ENCODE measurements at regions not wholly inside any gene's neighbourhood (a gene's known extent, or its start where the extent isn't known, plus 50 kb on each side); places are given as distances from the start of the nearest gene placed in this dataset.

DNA sequence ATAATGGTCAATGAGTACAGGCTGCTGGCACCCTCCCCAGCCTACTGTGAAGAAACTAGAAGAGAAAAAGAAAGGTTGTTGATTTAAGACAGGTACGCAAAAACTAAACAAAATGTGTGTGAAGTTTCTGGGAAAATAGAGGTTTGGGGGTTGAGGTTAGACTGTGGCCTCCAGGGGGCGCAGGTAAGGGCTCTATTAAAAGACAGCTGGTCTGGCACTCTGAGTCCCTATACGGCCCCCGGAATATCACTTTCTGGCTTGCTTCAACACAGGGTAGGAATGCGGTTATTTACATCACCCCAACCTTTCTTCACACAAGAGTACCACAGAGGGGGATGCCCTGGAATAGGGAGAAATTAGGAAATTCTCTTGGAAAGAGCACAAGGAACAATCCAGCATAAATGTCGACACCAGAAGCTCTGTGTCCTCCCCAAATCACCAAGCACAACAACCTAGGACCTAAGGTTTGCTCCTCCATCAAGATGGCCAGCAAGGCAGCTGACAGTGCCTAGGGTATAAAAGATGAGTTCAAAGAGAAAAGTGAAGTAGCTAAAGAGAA is 480.8 kb upstream of the KLHL29 start:
- 39 to 61% (median 42%) methylated on average over 6 of the region's 6 CpGs for WGBS, 5 donors
- Histone ChIP-seq H3K27me3 (no peaks in the 10 kb centered on the region), H3K4me3 (no peak overlapping the region), H3K36me3 (no peaks in the 10 kb centered on the region), H3K9me3 (no peaks in the 10 kb centered on the region), H3K27ac (no peak overlapping the region), H3K4me1 (no peaks in the 10 kb centered on the region)
- intact Hi-C loops (cut with DNase I; ENCODE audit: low total_unique reads), result no loop called here
- DNase-seq, result peak; percentile 27 to 38
- TF ChIP-seq POLR2AphosphoS5 (IDR thresholded peaks at IDR 0.05) (no peak), EP300 (IDR thresholded peaks at IDR 0.05) (no peak), POLR2A (IDR thresholded peaks at IDR 0.05) (no peak)
- TF ChIP-seq, protein P1, sequence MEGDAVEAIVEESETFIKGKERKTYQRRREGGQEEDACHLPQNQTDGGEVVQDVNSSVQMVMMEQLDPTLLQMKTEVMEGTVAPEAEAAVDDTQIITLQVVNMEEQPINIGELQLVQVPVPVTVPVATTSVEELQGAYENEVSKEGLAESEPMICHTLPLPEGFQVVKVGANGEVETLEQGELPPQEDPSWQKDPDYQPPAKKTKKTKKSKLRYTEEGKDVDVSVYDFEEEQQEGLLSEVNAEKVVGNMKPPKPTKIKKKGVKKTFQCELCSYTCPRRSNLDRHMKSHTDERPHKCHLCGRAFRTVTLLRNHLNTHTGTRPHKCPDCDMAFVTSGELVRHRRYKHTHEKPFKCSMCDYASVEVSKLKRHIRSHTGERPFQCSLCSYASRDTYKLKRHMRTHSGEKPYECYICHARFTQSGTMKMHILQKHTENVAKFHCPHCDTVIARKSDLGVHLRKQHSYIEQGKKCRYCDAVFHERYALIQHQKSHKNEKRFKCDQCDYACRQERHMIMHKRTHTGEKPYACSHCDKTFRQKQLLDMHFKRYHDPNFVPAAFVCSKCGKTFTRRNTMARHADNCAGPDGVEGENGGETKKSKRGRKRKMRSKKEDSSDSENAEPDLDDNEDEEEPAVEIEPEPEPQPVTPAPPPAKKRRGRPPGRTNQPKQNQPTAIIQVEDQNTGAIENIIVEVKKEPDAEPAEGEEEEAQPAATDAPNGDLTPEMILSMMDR (IDR thresholded peaks at IDR 0.05), result peak in 2 of 7 experiments; percentile 14 to 23

GRCh38 chr2:22907330-22907729 is 477.6 kb upstream of the KLHL29 start:
- WGBS, 5 donors, result 63 to 80% (median 75%) methylated on average over 2 of the region's 2 CpGs
- Histone ChIP-seq H3K36me3 (no peaks in the 10 kb centered on the region), H3K4me1 (no peaks in the 10 kb centered on the region), H3K9me3 (no peaks in the 10 kb centered on the region), H3K27ac (no peak overlapping the region), H3K4me3 (no peak overlapping the region), H3K27me3 (no peaks in the 10 kb centered on the region)
- intact Hi-C loops (cut with DNase I; ENCODE audit: low total_unique reads), result no loop called here
- peak in 1 of 2 donors; percentile 30 for DNase-seq
- TF ChIP-seq EP300 (IDR thresholded peaks at IDR 0.05) (no peak), POLR2A (IDR thresholded peaks at IDR 0.05) (no peak), POLR2AphosphoS5 (IDR thresholded peaks at IDR 0.05) (no peak)
- TF ChIP-seq, protein P1 (IDR thresholded peaks at IDR 0.05), result no peak

DNA sequence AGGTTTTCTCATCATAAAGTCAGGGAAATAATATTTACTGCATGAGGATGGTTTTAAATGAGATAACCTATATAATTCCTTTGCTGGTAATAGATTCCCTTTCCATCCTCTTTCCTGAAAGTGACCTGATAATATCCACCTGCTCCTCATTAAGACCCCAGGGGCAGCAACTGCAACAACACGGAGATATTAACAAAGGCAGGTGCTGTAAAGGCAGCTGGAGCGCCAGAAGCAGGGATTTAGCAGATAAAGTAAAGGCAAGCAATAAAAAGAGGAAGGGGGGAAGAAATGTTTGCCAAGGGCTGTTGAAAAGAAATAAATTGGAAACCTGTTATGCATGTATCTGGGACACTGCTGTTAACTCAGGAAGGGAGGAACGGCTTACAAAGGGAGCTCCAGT is 472.6 kb upstream of the KLHL29 start:
- Histone ChIP-seq H3K36me3 (no peaks in the 10 kb centered on the region), H3K4me1 (no peaks in the 10 kb centered on the region), H3K9me3 (no peaks in the 10 kb centered on the region), H3K4me3 (no peak overlapping the region), H3K27me3 (no peaks in the 10 kb centered on the region), H3K27ac (no peak overlapping the region)
- intact Hi-C loops (cut with DNase I; ENCODE audit: low total_unique reads), result no loop called here
- TF ChIP-seq EP300 (IDR thresholded peaks at IDR 0.05), result no peak
- TF ChIP-seq POLR2A (IDR thresholded peaks at IDR 0.05), result no peak
- no peak for TF ChIP-seq POLR2AphosphoS5 (IDR thresholded peaks at IDR 0.05)
- TF ChIP-seq, protein P1 (IDR thresholded peaks at IDR 0.05), result no peak
- WGBS, 5 donors, result 29 to 54% (median 40%) methylated on average over 3 of the region's 3 CpGs
- DNase-seq, result no peak

- no peaks in the 10 kb centered on the region for H3K27me3 ChIP-seq
- TF ChIP-seq EP300 (IDR thresholded peaks at IDR 0.05) (no peak), POLR2AphosphoS5 (IDR thresholded peaks at IDR 0.05) (no peak), POLR2A (IDR thresholded peaks at IDR 0.05) (no peak)
- TF ChIP-seq, protein P1 (IDR thresholded peaks at IDR 0.05), result no peak
Measured at GRCh38 chr2:22929998-22930397, 455.0 kb upstream of the KLHL29 start.

More at GRCh38 chr2:22929998-22930397, 455.0 kb upstream of the KLHL29 start:
- H3K9me3 ChIP-seq, result no peaks in the 10 kb centered on the region
- DNase-seq, result no peak
- WGBS, 5 donors, result 51 to 66% (median 56%) methylated on average over 1 of the region's 1 CpG
- no peak overlapping the region for H3K27ac ChIP-seq
- H3K4me3 ChIP-seq, result no peak overlapping the region
- no peaks in the 10 kb centered on the region for H3K4me1 ChIP-seq
- intact Hi-C loops (cut with DNase I; ENCODE audit: low total_unique reads), result no loop called here
- H3K36me3 ChIP-seq, result no peaks in the 10 kb centered on the region
